ENCODE measurements at regions not wholly inside any gene's neighbourhood (a gene's known extent, or its start where the extent isn't known, plus 50 kb on each side); places are given as distances from the start of the nearest gene placed in this dataset.

GRCh38 chr10:130807721-130808120 is 503.8 kb downstream of the TCERG1L start:
- TF ChIP-seq CTCF (IDR thresholded peaks at IDR 0.05) (no peak), POLR2AphosphoS5 (IDR thresholded peaks at IDR 0.05) (no peak), POLR2A (IDR thresholded peaks at IDR 0.05) (no peak)
